Trophoblast cell (in vitro differentiated cells and primary cell): ENCODE measurements at regions not wholly inside any gene's neighbourhood (a gene's known extent, or its start where the extent isn't known, plus 50 kb on each side); places are given as distances from the start of the nearest gene placed in this dataset.

ENCODE experiments used
- DNase-seq, 2 donors: peaks; one replicate each; pipeline ENCODE4 v3.0.0-alpha.2; 2016
- H2AFZ ChIP-seq: 2 replicates; pipeline ENCODE4 v1.6.1; 2013; ENCODE audit warnings: low read length, moderate library complexity, mild to moderate bottlenecking; ENCODE audit not compliant: insufficient read depth, poor library complexity
- H2AK5ac ChIP-seq: 2 replicates; pipeline ENCODE4 v1.6.1; 2013; ENCODE audit warnings: mild to moderate bottlenecking, low read length
- H2BK120ac ChIP-seq: 2 replicates; pipeline ENCODE4 v1.6.1; 2013; ENCODE audit warnings: low read length, mild to moderate bottlenecking, moderate library complexity; ENCODE audit not compliant: insufficient read depth, poor library complexity
- H2BK12ac ChIP-seq: 2 replicates; pipeline ENCODE4 v1.6.1; 2013; ENCODE audit warnings: mild to moderate bottlenecking, low read length, moderate library complexity
- H2BK5ac ChIP-seq: 2 replicates; pipeline ENCODE4 v1.6.1; 2013; ENCODE audit warnings: low read length, low read depth, moderate library complexity, mild to moderate bottlenecking; ENCODE audit not compliant: poor library complexity
- H3K14ac ChIP-seq: 2 replicates; pipeline ENCODE4 v1.6.1; 2013; ENCODE audit warnings: mild to moderate bottlenecking, low read length
- H3K18ac ChIP-seq: 2 replicates; pipeline ENCODE4 v1.6.1; 2013; ENCODE audit warnings: mild to moderate bottlenecking, low read length
- H3K23ac ChIP-seq: 2 replicates; pipeline ENCODE4 v1.6.1; 2013; ENCODE audit warnings: low read length
- H3K27ac ChIP-seq: 2 replicates; pipeline ENCODE4 v1.5.1; 2013; ENCODE audit warnings: low read depth, mild to moderate bottlenecking, inconsistent platforms, low read length, moderate library complexity
- H3K27me3 ChIP-seq: 2 replicates; pipeline ENCODE4 v1.6.1; 2013; ENCODE audit warnings: inconsistent platforms, mild to moderate bottlenecking, low read length, moderate library complexity; ENCODE audit not compliant: insufficient read depth
- H3K36me3 ChIP-seq, 2 experiments: 1 replicate in 1 of 2; 2 replicates in 1 of 2; pipeline ENCODE4 v1.6.1; 2013; ENCODE audit warnings: low read length in 2 of 2, mild to moderate bottlenecking in 2 of 2, moderate library complexity in 1 of 2; ENCODE audit not compliant: insufficient read depth in 2 of 2, control insufficient read depth in 1 of 2
- H3K4ac ChIP-seq: 2 replicates; pipeline ENCODE4 v1.6.1; 2013; ENCODE audit warnings: low read depth, mild to moderate bottlenecking, low read length, moderate library complexity
- H3K4me1 ChIP-seq, 2 experiments: 1 replicate in 1 of 2; 2 replicates in 1 of 2; pipeline ENCODE4 v1.6.1; 2013; ENCODE audit warnings: low read length in 2 of 2, mild to moderate bottlenecking in 2 of 2, moderate library complexity in 1 of 2; ENCODE audit not compliant: insufficient read depth in 2 of 2, control insufficient read depth in 1 of 2
- H3K4me2 ChIP-seq: 2 replicates; pipeline ENCODE4 v1.6.1; 2013; ENCODE audit warnings: inconsistent platforms, mild to moderate bottlenecking, low read length, moderate library complexity
- H3K4me3 ChIP-seq: 2 replicates; pipeline ENCODE4 v1.5.1; 2013; ENCODE audit warnings: mild to moderate bottlenecking, low read depth, low read length, inconsistent platforms
- H3K79me1 ChIP-seq: one replicate; pipeline ENCODE4 v1.6.1; 2013; ENCODE audit warnings: low read length
- H3K79me2 ChIP-seq: 2 replicates; pipeline ENCODE4 v1.6.1; 2013; ENCODE audit warnings: low read length, mild to moderate bottlenecking; ENCODE audit not compliant: control insufficient read depth, insufficient read depth, poor library complexity
- H3K9ac ChIP-seq: 2 replicates; pipeline ENCODE4 v1.6.1; 2013; ENCODE audit warnings: mild to moderate bottlenecking, low read length
- H3K9me3 ChIP-seq: 2 replicates; pipeline ENCODE4 v1.6.1; 2013; ENCODE audit warnings: low read depth, mild to moderate bottlenecking, control low read depth, inconsistent platforms, low read length; ENCODE audit not compliant: insufficient read depth
- H4K12ac ChIP-seq: 2 replicates; pipeline ENCODE4 v1.6.1; 2013; ENCODE audit warnings: low read depth, mild to moderate bottlenecking, low read length, moderate library complexity
- H4K8ac ChIP-seq: 2 replicates; pipeline ENCODE4 v1.6.1; 2013; ENCODE audit warnings: low read depth, mild to moderate bottlenecking, low read length, moderate library complexity
- H4K91ac ChIP-seq: one replicate; pipeline ENCODE4 v1.6.1; 2013; ENCODE audit warnings: low read depth, mild to moderate bottlenecking, low read length, moderate library complexity
- WGBS: extraction: QIAGEN DNeasy Blood & Tissue Kit; methylation state at CpG from one replicate; pipeline ENCODE4 v1.1.7; 2013; ENCODE audit warnings: missing lambda C conversion rate; ENCODE audit not compliant: insufficient read length, insufficient coverage; ENCODE audit errors: extremely low coverage; 5-methylcytosine and 5-hydroxymethylcytosine counted together

GRCh38 chr1:29544406-29544805 lies 308.1 kb downstream of the PTPRU start:
- Histone ChIP-seq H3K27me3 (no peaks in the 10 kb centered on the region), H3K79me2 (no peaks in the 10 kb centered on the region), H2BK120ac (no peak overlapping the region), H3K27ac (no peak overlapping the region), H4K12ac (no peak overlapping the region), H4K91ac (no peak overlapping the region), H3K4me2 (no peak overlapping the region), H3K23ac (no peak overlapping the region), H2AK5ac (no peak overlapping the region), H3K4me1 (no peaks in the 10 kb centered on the region), H3K4me3 (no peak overlapping the region), H3K79me1 (no peaks in the 10 kb centered on the region), H3K18ac (no peak overlapping the region), H3K9me3 (peaks cover 3% of the 10 kb centered on the region), H4K8ac (no peak overlapping the region), H2BK12ac (no peak overlapping the region), H2BK5ac (no peak overlapping the region), H3K4ac (no peak overlapping the region), H3K36me3 (no peaks in the 10 kb centered on the region), H2AFZ (no peak overlapping the region), H3K9ac (peak overlapping the region; percentile 23), H3K14ac (no peak overlapping the region)
- WGBS: no CpG with 5 or more reads among the region's 1 CpG
- no peak for DNase-seq

- peak overlapping the region; percentile 6 for H3K4me3 ChIP-seq
- H3K4ac ChIP-seq: no peak overlapping the region
- no peak overlapping the region for H3K18ac ChIP-seq
- no peak overlapping the region for H3K14ac ChIP-seq
- no peak overlapping the region for H2BK5ac ChIP-seq
- H3K9ac ChIP-seq: no peak overlapping the region
- no peak overlapping the region for H4K8ac ChIP-seq
- no peaks in the 10 kb centered on the region for H3K36me3 ChIP-seq
- DNase-seq: no peak
- no peak overlapping the region for H4K12ac ChIP-seq
- H3K79me2 ChIP-seq: no peaks in the 10 kb centered on the region
- no peaks in the 10 kb centered on the region for H3K4me1 ChIP-seq
- peaks cover 3% of the 10 kb centered on the region for H3K9me3 ChIP-seq
- H2BK120ac ChIP-seq: no peak overlapping the region
- H2AK5ac ChIP-seq: no peak overlapping the region
- H3K27ac ChIP-seq: no peak overlapping the region
- H4K91ac ChIP-seq: no peak overlapping the region
- no peaks in the 10 kb centered on the region for H3K27me3 ChIP-seq
- no peak overlapping the region for H2AFZ ChIP-seq
- H3K4me2 ChIP-seq: no peak overlapping the region
- H2BK12ac ChIP-seq: no peak overlapping the region
- no peak overlapping the region for H3K23ac ChIP-seq
- no CpG with 5 or more reads among the region's 6 CpGs for WGBS
- no peaks in the 10 kb centered on the region for H3K79me1 ChIP-seq
These were observed 307.3 kb downstream of the PTPRU start for GRCh38 chr1:29543586-29543985.

- Histone ChIP-seq H3K79me1 (no peaks in the 10 kb centered on the region), H2BK5ac (no peak overlapping the region), H3K4me2 (no peak overlapping the region), H2BK12ac (no peak overlapping the region), H3K4me1 (no peaks in the 10 kb centered on the region), H3K79me2 (no peaks in the 10 kb centered on the region), H4K8ac (no peak overlapping the region), H3K9me3 (peaks cover 5% of the 10 kb centered on the region), H3K27me3 (no peaks in the 10 kb centered on the region), H3K18ac (no peak overlapping the region), H3K36me3 (no peaks in the 10 kb centered on the region), H3K27ac (no peak overlapping the region), H3K14ac (no peak overlapping the region), H3K9ac (no peak overlapping the region), H3K4ac (no peak overlapping the region), H3K23ac (no peak overlapping the region), H2BK120ac (no peak overlapping the region), H2AK5ac (no peak overlapping the region), H4K12ac (no peak overlapping the region), H4K91ac (no peak overlapping the region), H3K4me3 (no peak overlapping the region), H2AFZ (no peak overlapping the region)
- no CpG with 5 or more reads among the region's 8 CpGs for WGBS
- no peak for DNase-seq
These were observed 306.2 kb downstream of the PTPRU start for GRCh38 chr1:29542548-29542947.

- no peak overlapping the region for H2AK5ac ChIP-seq
- no peak for DNase-seq
- peaks cover 5% of the 10 kb centered on the region for H3K9me3 ChIP-seq
- no peak overlapping the region for H2BK12ac ChIP-seq
- H3K27me3 ChIP-seq: no peaks in the 10 kb centered on the region
- no peak overlapping the region for H3K4ac ChIP-seq
- no peak overlapping the region for H4K12ac ChIP-seq
- no peak overlapping the region for H2BK5ac ChIP-seq
- H3K27ac ChIP-seq: no peak overlapping the region
- H2AFZ ChIP-seq: no peak overlapping the region
- no peak overlapping the region for H3K4me3 ChIP-seq
- H3K79me1 ChIP-seq: no peaks in the 10 kb centered on the region
- H3K36me3 ChIP-seq: no peaks in the 10 kb centered on the region
- H4K8ac ChIP-seq: no peak overlapping the region
- no peak overlapping the region for H3K4me2 ChIP-seq
- H4K91ac ChIP-seq: no peak overlapping the region
- no peak overlapping the region for H3K23ac ChIP-seq
- no peak overlapping the region for H2BK120ac ChIP-seq
- H3K79me2 ChIP-seq: no peaks in the 10 kb centered on the region
- no CpG with 5 or more reads among the region's 7 CpGs for WGBS
- no peak overlapping the region for H3K14ac ChIP-seq
- no peak overlapping the region for H3K18ac ChIP-seq
- no peak overlapping the region for H3K9ac ChIP-seq
- H3K4me1 ChIP-seq: no peaks in the 10 kb centered on the region
These were observed 305.3 kb downstream of the PTPRU start for GRCh38 chr1:29541631-29542030.
